H1 (cell line): ENCODE measurements at regions not wholly inside any gene's neighbourhood (a gene's known extent, or its start where the extent isn't known, plus 50 kb on each side); places are given as distances from the start of the nearest gene placed in this dataset.

Experiments used
- CHD7 ChIP-seq: fragments of 300-600 bp; sonication (generic); IDR thresholded peaks from 2 replicates; pipeline ENCODE4 v1.7.1; 2012; ENCODE audit warnings: low read length, moderate library complexity, mild to moderate bottlenecking, inconsistent platforms; ENCODE audit not compliant: insufficient replicate concordance
- EGR1 ChIP-seq: IDR thresholded peaks from 2 replicates; pipeline ENCODE4 v1.6.1; 2011; ENCODE audit warnings: low read depth, low read length, borderline replicate concordance
- JUN ChIP-seq: IDR thresholded peaks from 2 replicates; pipeline ENCODE4 v1.6.1; 2011; ENCODE audit warnings: low read depth, mild to moderate bottlenecking, improper control_type of control experiment, low read length
- KDM1A ChIP-seq: fragments of 200-600, 300-600 bp; sonication (generic); IDR thresholded peaks from 2 replicates; pipeline ENCODE4 v1.7.1; 2016; ENCODE audit warnings: mild to moderate bottlenecking, low read length, borderline replicate concordance
- MAX ChIP-seq: IDR thresholded peaks from 2 replicates; pipeline ENCODE4 v1.6.1; 2012; ENCODE audit warnings: inconsistent platforms
- NANOG ChIP-seq: IDR thresholded peaks from 2 replicates; pipeline ENCODE4 v1.6.1; 2011; ENCODE audit warnings: low read length, low read depth, mild to moderate bottlenecking, inconsistent platforms; ENCODE audit not compliant: insufficient read depth, poor library complexity, severe bottlenecking
- PHF8 ChIP-seq: fragments of 200-600 bp; sonication (generic); conservative IDR thresholded peaks from 2 replicates; pipeline ENCODE4 v1.7.1; 2012; ENCODE audit warnings: low read depth, mild to moderate bottlenecking, inconsistent platforms, low read length, moderate library complexity
- RNF2 ChIP-seq: fragments of 200-900, 300-1000 bp; sonication (generic); IDR thresholded peaks from 2 replicates; pipeline ENCODE4 v1.7.1; 2016; ENCODE audit warnings: borderline replicate concordance, low read depth, mild to moderate bottlenecking, antibody characterized with exemption, low read length; ENCODE audit not compliant: poor library complexity, severe bottlenecking; ENCODE audit errors: missing control alignments
- SAP30 ChIP-seq: fragments of 300-600 bp; sonication (generic); IDR thresholded peaks from 2 replicates; pipeline ENCODE4 v1.7.1; 2012; ENCODE audit warnings: low read length, moderate library complexity, mild to moderate bottlenecking, inconsistent platforms; ENCODE audit not compliant: insufficient read depth, insufficient replicate concordance

GRCh38 chr3:80993241-80993945, 768.1 kb downstream of the GBE1 start (continued):
- TF ChIP-seq CHD7 (no peak), RNF2 (no peak), NANOG (no peak), JUN (no peak), KDM1A (no peak), PHF8 (no peak), SAP30 (no peak), MAX (no peak), EGR1 (no peak)
